Astrocyte of the cerebellum (primary cell): ENCODE measurements at regions not wholly inside any gene's neighbourhood (a gene's known extent, or its start where the extent isn't known, plus 50 kb on each side); places are given as distances from the start of the nearest gene placed in this dataset.
"Not testable (repeated sequence)": the region's sequence is repeated elsewhere in the genome, so short reads cannot be mapped to it uniquely, and the experiment has no call there.

Experiments used
- DNase-seq: peaks from one replicate; pipeline ENCODE4 v3.0.0-alpha.2; 2011; ENCODE audit warnings: low read depth
- H3K4me3 ChIP-seq: 2 replicates; pipeline ENCODE4 v1.5.1; 2011; ENCODE audit warnings: mild to moderate bottlenecking, low read depth, low read length, moderate library complexity
- CTCF ChIP-seq: IDR thresholded peaks from 2 replicates; pipeline ENCODE4 v1.5.1; 2012; ENCODE audit warnings: low read length, low read depth, moderate library complexity, mild to moderate bottlenecking; ENCODE audit errors: missing control alignments
- in situ Hi-C: cut with HindIII; loops from 2 replicates; pipeline ENCODE4 v1.10.0; 2017; ENCODE audit warnings: low sequenced_read_pairs

- in situ Hi-C loops = no loop called here
- DNase-seq = no peak
- no peak for TF ChIP-seq CTCF
- H3K4me3 ChIP-seq = no peak overlapping the region
Measured at GRCh38 chr5:51802551-51803184, 419.4 kb downstream of the ISL1 start.

- no peak for DNase-seq
- no peak overlapping the region for H3K4me3 ChIP-seq
- no peak for TF ChIP-seq CTCF
- in situ Hi-C loops = no loop called here
Measured at GRCh38 chr5:51806677-51807076, 423.4 kb downstream of the ISL1 start.

GRCh38 chr5:51810592-51810991 is 427.3 kb downstream of the ISL1 start:
- TF ChIP-seq CTCF = no peak
- H3K4me3 ChIP-seq = no peak overlapping the region
- in situ Hi-C loops = no loop called here
- DNase-seq = no peak

- in situ Hi-C loops = no loop called here
- no peak for TF ChIP-seq CTCF
- DNase-seq = no peak
- no peak overlapping the region for H3K4me3 ChIP-seq
Measured at GRCh38 chr5:51811883-51812471, 428.7 kb downstream of the ISL1 start.

GRCh38 chr5:51814817-51815216 is 431.6 kb downstream of the ISL1 start:
- DNase-seq, H3K4me3 ChIP-seq, in situ Hi-C loops: not testable (repeated sequence)

- TF ChIP-seq CTCF = no peak
- no peak overlapping the region for H3K4me3 ChIP-seq
- DNase-seq = no peak
- in situ Hi-C loops = no loop called here
Measured at GRCh38 chr5:51816427-51816826, 433.2 kb downstream of the ISL1 start.

GRCh38 chr5:51821697-51822096 is 438.4 kb downstream of the ISL1 start:
- no peak overlapping the region for H3K4me3 ChIP-seq
- TF ChIP-seq CTCF = no peak
- DNase-seq = no peak
- in situ Hi-C loops = no loop called here
